ENCODE measurements at regions not wholly inside any gene's neighbourhood (a gene's known extent, or its start where the extent isn't known, plus 50 kb on each side); places are given as distances from the start of the nearest gene placed in this dataset.

- no peak for DNase-seq (ENCODE audit: low read depth in 1 of 2, low spot score in 1 of 2)
Measured at GRCh38 chr11:127115844-127116243, 115.3 kb upstream of the KIRREL3 start.

GRCh38 chr11:127114035-127114434 lies 113.5 kb upstream of the KIRREL3 start:
- no peak for DNase-seq (ENCODE audit: low read depth in 1 of 2, low spot score in 1 of 2)

GRCh38 chr11:127110542-127110941 lies 110.0 kb upstream of the KIRREL3 start:
- no peak for DNase-seq (ENCODE audit: low read depth in 1 of 2, low spot score in 1 of 2)

DNA sequence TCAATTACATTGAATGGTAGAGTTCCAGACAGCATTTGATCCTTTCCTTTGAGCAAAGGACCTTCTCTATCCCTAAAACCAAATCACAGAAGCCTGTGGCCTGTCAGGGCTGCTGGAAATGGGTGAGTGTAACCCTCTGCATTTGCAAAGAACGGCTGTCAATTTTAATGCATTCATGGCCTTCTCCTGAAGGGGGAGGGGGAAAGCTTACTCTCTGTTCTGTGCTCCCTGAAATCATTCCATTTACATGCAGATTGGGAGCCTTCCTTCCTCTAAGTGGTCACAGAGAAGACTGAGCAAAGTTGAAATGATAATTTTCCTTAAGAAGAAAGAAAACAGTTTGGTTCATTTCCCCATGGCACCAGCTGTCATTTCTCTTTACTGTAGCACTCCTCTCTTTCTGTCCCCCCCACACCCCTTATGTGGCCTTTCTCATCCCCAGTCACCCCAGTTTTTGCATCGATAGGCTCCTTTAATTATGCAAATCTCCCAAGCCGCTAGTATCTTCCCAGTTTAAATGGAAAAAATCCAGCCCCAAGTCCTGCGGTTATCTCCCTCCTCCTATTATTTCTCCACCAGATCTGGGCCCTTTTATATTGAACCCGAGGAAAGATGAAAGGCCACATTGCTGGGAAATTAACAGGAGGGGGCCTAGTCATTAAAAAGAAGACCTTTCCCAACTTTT lies 109.4 kb upstream of the KIRREL3 start:
- no peak for DNase-seq (ENCODE audit: low read depth in 1 of 2, low spot score in 1 of 2)

DNA sequence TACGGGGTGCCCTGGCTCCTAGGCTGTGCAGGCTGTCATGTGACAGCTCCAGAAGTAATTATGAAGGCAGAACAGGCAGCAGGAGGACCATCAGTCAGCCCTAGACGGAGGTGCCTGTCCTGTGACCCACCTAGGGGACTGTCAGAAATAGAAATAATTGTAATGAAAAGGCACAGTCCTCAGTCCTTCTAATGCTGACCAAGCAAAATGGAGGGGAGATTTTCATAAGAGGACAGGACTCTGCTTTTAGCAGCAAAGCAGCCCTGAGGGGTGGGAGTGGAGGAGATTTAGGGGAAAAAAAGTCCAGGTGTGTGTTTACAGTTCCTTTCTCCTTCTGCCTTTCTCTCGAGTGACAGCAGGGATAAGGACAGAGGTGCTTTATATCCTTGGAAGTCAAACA lies 108.3 kb upstream of the KIRREL3 start:
- no peak for DNase-seq (ENCODE audit: low read depth in 1 of 2, low spot score in 1 of 2)

DNA sequence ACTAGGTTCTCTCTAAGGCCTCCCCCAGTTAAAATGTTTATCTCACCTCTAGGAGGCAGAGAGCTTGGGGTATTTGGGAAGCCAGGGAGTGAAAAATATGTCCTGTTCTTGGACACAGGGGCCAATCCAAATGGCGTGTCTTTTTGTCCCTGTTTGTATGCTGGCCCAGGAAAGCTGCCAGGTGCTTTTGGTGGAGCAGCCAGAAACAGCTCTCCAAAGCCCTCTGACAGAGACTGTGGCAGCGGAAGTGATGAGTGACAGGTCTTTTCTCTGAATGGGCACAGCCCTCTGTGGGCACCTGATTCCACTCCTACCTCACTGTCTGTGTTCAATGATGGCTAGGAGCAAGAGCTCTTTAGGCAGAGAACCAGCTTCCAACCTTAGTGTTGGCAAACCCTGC lies 106.4 kb upstream of the KIRREL3 start:
- DNase-seq (ENCODE audit: low read depth in 1 of 2, low spot score in 1 of 2) = no peak

DNA sequence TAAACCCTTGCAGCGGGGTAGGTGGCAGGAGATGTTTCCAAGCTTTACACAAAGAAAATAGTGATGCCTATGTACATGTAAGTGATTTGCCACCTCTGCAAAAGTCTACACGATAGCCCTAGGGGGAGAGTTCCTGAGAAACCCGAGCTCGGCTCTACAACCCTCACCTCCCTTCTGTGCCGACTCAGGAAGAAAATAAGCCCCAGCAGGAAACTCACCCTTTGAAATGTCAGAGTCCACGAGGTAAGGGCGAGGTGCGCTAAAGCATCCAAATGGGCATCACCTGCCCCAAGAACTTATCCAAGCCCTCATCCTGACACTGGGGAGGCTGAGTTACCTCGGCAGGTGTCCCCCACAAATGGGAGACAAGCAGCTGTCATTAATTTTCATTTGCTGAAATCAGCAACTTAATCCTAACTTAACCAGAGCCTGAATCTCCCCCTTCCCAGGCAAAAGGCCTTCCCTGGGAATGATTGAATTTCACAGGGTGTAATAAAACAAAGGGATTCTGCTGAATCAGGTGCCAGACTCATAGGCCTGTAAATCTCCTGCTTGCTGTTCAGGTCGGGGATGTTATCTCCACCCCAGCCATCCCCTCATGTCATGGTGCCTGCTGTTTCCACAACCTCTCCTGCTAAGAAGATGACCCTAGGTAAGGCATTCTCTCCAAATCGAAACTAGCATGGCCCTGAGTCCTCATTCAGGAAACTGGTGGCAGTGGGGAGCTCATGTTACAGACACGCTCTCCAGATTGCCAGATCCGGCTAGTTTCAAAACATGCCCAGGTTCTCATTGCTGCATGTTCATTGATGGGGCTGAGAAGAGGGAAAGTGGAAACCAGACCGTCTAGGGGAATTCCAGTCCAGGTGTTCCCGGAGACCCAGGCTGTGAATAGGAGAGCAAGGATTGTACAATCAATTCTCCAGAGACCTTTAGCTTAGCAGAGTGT lies 105.3 kb upstream of the KIRREL3 start:
- no peak for DNase-seq (ENCODE audit: low read depth in 1 of 2, low spot score in 1 of 2)

GRCh38 chr11:127103586-127104388 lies 103.2 kb upstream of the KIRREL3 start:
- DNase-seq (ENCODE audit: low read depth in 1 of 2, low spot score in 1 of 2) = no peak

- DNase-seq (ENCODE audit: low read depth in 1 of 2, low spot score in 1 of 2) = no peak
Measured at GRCh38 chr11:127098684-127099083, 98.1 kb upstream of the KIRREL3 start.

DNA sequence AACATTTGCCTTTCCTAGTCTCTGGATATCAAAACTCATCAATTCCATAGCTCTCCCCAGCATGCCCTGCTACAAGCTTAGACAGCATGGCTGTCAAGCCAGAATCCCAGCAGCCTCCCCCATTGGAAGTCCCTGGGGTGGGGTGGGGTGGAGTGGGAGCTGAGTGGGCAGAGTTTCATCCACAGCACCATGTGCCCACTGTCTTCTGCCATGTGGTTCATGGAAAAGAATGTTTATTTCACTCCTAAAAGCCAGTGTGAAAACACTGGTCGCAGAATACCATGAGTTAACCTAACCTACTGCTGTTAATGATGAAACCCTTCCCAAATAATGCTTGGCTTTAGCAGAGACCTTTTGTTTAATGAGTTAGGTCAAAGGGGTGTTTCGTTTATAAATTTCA lies 80.2 kb upstream of the KIRREL3 start:
- no peak for DNase-seq (ENCODE audit: low read depth in 1 of 2, low spot score in 1 of 2)

- DNase-seq (ENCODE audit: low read depth in 1 of 2, low spot score in 1 of 2) = no peak
Measured at GRCh38 chr11:127075758-127076157, 75.2 kb upstream of the KIRREL3 start.

GRCh38 chr11:127074151-127074761 lies 73.7 kb upstream of the KIRREL3 start:
- DNase-seq (ENCODE audit: low read depth in 1 of 2, low spot score in 1 of 2) = no peak

DNA sequence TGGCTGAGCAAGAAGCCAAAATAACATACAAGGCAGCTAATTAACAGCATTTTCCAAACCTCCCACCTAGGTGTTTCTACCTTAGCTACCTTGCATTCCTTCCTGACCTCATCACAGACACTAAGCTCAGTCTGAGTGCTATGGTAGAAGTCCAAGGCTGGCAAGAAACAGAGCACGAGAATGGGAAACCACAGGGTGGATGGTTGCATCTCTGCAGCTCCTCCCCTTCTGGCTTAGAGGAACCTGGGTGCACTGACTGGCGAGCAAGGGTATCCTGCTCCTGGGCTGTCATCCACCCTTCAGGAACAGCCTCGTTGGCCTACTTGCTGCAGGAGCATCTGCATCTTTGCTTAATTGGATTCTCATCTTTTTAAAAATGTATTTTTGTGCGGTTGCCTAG lies 73.1 kb upstream of the KIRREL3 start:
- DNase-seq (ENCODE audit: low read depth in 1 of 2, low spot score in 1 of 2) = no peak

DNA sequence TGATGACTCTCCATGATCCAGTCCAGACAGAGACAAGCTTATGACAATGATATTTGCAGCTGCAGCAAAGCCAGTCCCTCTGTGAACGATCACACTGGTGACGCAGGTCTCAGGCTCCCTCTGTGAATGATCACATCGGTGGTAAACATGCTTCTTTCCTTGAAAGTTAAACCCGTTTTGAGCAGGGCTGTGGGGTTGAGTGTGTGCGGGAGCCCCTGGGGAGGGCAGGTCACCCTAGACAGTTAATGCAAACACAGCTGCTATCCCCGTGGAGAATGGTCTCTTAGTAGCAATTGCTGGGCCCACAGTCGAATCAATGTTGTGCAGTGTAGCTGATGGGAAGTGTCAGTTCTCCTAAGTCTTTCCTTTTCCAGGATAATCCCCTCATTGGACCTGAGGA lies 71.0 kb upstream of the KIRREL3 start:
- no peak for DNase-seq (ENCODE audit: low read depth in 1 of 2, low spot score in 1 of 2)

DNA sequence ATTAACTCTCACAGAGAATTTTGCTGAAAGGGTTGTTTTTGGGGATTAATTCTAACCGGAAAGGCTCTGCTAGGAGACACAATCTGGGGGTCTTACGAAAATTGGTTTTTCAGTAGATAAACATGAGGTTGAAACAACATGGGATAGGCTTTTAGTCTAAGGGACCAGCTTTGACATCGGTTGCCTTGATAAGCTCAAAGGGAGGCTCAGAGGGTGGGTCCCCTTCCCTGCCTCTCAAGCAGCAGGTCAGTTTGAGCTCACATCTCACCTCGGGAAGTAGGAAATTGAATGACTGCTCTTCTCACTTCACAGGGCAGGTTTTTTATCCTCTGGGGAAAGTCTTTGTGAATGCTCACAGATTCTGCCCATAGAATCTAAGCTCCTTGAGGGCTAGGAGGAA lies 70.2 kb upstream of the KIRREL3 start:
- no peak for DNase-seq (ENCODE audit: low read depth in 1 of 2, low spot score in 1 of 2)

- no peak for DNase-seq (ENCODE audit: low read depth in 1 of 2, low spot score in 1 of 2)
Measured at GRCh38 chr11:127066401-127067090, 66.0 kb upstream of the KIRREL3 start.

- DNase-seq (ENCODE audit: low read depth in 1 of 2, low spot score in 1 of 2) = no peak
Measured at GRCh38 chr11:127063241-127063640, 62.7 kb upstream of the KIRREL3 start.

DNA sequence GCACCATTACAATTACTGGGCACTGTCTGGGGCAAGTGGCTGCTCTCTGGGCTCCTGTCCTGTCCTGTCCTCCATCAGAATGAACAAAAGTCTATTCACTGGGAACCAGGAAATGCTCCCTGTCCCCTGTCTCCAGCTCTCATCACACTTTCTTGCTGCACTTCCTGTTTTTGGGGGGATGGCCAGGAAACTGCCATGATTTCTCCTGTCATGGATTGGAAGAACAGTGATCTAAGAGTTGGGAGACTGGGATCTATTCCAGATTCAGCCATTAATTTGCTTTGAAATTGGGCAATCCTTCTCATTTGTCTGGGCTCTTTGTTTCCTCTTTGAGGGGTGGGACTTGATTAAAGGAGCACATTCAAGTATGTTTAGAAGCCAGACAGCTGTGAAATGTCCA lies 61.4 kb upstream of the KIRREL3 start:
- no peak for DNase-seq (ENCODE audit: low read depth in 1 of 2, low spot score in 1 of 2)

DNA sequence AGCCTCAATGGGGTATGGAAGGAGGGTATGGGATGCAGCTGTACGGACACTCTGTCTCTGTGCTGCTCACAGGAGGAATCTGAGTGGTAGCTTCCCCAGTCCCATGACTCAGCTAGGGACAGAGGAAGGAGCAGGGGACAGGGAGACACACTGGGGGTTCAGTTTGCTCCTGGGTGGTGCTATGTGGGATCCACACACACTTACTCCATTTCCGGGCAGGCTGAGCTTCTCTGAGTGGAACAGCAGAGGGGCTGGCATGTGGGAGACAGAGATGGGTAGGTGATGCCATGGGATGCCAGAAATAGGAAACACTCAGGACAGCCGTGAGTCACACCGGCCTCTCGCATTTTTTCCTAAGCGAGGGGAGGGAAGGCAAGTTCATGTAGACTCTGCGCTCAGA lies 59.2 kb upstream of the KIRREL3 start:
- DNase-seq (ENCODE audit: low read depth in 1 of 2, low spot score in 1 of 2) = no peak

- no peak for DNase-seq (ENCODE audit: low read depth in 1 of 2, low spot score in 1 of 2)
Measured at GRCh38 chr11:127059286-127059685, 58.7 kb upstream of the KIRREL3 start.

- no peak for DNase-seq (ENCODE audit: low read depth in 1 of 2, low spot score in 1 of 2)
Measured at GRCh38 chr11:127058524-127058923, 58.0 kb upstream of the KIRREL3 start.

All from stimulated activated CD4-positive, alpha-beta T cell treated with anti-CD3 and anti-CD28 coated beads, Interleukin-15, amount 100 ng/mL, for 1 hour (primary cell).